Cardiac muscle cell (in vitro differentiated cells and primary cell): ENCODE measurements at regions not wholly inside any gene's neighbourhood (a gene's known extent, or its start where the extent isn't known, plus 50 kb on each side); places are given as distances from the start of the nearest gene placed in this dataset.

Experiments used
- DNase-seq, 2 donors: peaks; one replicate each; pipeline versions ENCODE4 v3.0.0 to v3.0.0-alpha.2; 2010 to 2017; ENCODE audit warnings: low read depth in 1 of 2, low spot score in 1 of 2
- H3K27ac ChIP-seq: fragments of 200-600 bp; sonication (generic); 2 replicates; pipeline ENCODE4 v1.5.1; 2016
- H3K27me3 ChIP-seq: fragments of 200-600 bp; sonication (generic); 2 replicates; pipeline ENCODE4 v1.6.0; 2016; ENCODE audit warnings: control low read depth
- H3K36me3 ChIP-seq: fragments of 200-600 bp; sonication (generic); 2 replicates; pipeline ENCODE4 v1.5.1; 2016; ENCODE audit warnings: control low read depth
- H3K4me1 ChIP-seq: fragments of 200-600 bp; sonication (generic); 2 replicates; pipeline ENCODE4 v1.8.1; 2017; ENCODE audit warnings: low read depth, mild to moderate bottlenecking, mixed run types
- H3K4me3 ChIP-seq: fragments of 200-600 bp; sonication (generic); 2 replicates; pipeline ENCODE4 v1.5.1; 2016; ENCODE audit warnings: mild to moderate bottlenecking
- H3K9me3 ChIP-seq: fragments of 200-600 bp; sonication (generic); 2 replicates; pipeline ENCODE4 v1.5.1; 2017; ENCODE audit warnings: low read depth, mild to moderate bottlenecking, control low read depth
- CTCF ChIP-seq: IDR thresholded peaks from 2 replicates; pipeline ENCODE4 v1.5.1; 2012; ENCODE audit warnings: low read depth, mild to moderate bottlenecking, low read length

DNA sequence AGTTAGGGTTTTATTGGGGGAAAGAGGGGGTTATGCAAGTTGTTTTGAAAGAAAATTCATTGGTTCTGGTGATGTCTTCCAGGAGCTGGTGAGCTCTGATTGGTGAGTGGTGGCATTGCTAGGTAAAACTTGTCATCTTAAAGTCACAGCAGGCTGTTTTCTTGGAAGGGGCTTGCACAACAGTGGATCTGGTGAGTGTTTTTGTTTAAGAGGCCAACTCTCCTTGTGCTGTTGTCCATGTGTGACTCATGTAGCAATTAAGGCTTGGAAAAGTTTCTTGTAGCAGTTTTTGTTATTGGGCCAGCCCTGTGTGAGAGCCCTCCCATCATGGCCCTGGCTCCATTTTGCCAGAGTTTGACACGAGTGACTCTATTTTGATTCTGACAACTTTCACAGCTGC is 109.4 kb downstream of the RFC3 start:
- DNase-seq, result peak in 1 of 2 donors; percentile 60
- Histone ChIP-seq H3K4me1 (no peaks in the 10 kb centered on the region), H3K27ac (no peak overlapping the region), H3K27me3 (no peaks in the 10 kb centered on the region), H3K4me3 (no peak overlapping the region), H3K36me3 (no peaks in the 10 kb centered on the region), H3K9me3 (no peaks in the 10 kb centered on the region)
- no peak for TF ChIP-seq CTCF

DNA sequence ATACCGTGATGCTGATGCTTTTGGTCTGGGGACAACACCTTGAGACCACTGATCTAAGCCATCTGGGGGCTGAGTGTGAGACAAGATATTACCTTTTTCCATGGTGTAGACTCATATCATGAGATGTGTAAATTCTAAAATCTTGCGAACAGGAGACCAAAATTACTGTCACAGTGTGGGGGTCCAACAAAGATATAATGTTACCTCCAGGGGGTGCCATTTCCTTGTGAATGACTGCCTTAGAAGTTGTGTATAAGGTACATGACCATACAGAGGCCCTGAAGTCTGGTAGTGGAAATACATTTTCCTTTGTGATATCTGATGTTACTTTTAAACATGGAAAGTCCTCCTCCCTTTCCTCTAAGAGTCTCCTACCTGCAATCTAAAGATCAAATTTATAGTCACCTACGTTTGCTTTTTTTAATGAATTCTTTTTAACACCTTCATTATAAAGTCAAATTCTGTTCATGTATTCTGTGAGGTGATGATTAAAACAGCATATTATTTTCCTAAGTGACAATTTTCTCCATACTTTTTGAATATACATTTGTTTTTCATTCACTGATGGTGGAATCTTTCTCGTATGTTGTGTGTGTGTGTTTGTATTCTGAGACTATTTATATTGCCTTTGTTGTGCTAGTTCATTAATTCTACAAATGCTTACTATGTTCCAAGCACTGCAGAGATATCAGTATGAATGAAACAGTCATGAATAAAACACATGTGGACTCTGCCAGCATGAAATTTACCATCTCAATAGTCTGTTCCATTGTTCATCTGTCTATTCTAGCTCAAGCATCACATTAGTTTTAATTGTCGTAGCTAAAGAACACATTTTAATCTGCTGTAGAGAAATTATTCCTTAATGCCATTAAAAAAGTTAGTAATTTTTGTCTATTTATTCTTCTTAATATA is 113.7 kb downstream of the RFC3 start:
- peak; percentile 50 for TF ChIP-seq CTCF
- no peak overlapping the region for H3K27ac ChIP-seq
- DNase-seq, result peak; percentile 75 to 76
- H3K4me1 ChIP-seq, result peaks cover 7% of the 10 kb centered on the region
- no peaks in the 10 kb centered on the region for H3K27me3 ChIP-seq
- H3K4me3 ChIP-seq, result no peak overlapping the region
- no peaks in the 10 kb centered on the region for H3K9me3 ChIP-seq
- no peaks in the 10 kb centered on the region for H3K36me3 ChIP-seq

- Histone ChIP-seq H3K36me3 (no peaks in the 10 kb centered on the region), H3K4me1 (peaks cover 13% of the 10 kb centered on the region), H3K27me3 (no peaks in the 10 kb centered on the region), H3K27ac (no peak overlapping the region), H3K9me3 (no peaks in the 10 kb centered on the region), H3K4me3 (no peak overlapping the region)
- no peak for DNase-seq
- no peak for TF ChIP-seq CTCF
Measured at GRCh38 chr13:33932769-33933406, 114.9 kb downstream of the RFC3 start.

- Histone ChIP-seq H3K9me3 (no peaks in the 10 kb centered on the region), H3K27ac (no peak overlapping the region), H3K4me1 (peaks cover 15% of the 10 kb centered on the region), H3K27me3 (no peaks in the 10 kb centered on the region), H3K36me3 (no peaks in the 10 kb centered on the region), H3K4me3 (no peak overlapping the region)
- no peak for TF ChIP-seq CTCF
- no peak for DNase-seq
Measured at GRCh38 chr13:33933810-33934209, 115.9 kb downstream of the RFC3 start.

- Histone ChIP-seq H3K9me3 (no peaks in the 10 kb centered on the region), H3K4me3 (no peak overlapping the region), H3K36me3 (no peaks in the 10 kb centered on the region), H3K27ac (no peak overlapping the region), H3K4me1 (peaks cover 15% of the 10 kb centered on the region), H3K27me3 (no peaks in the 10 kb centered on the region)
- DNase-seq, result no peak
- TF ChIP-seq CTCF, result no peak
Measured at GRCh38 chr13:33934343-33934742, 116.4 kb downstream of the RFC3 start.
